Muscle layer of colon (tissue), 2 donors: ENCODE measurements at regions not wholly inside any gene's neighbourhood (a gene's known extent, or its start where the extent isn't known, plus 50 kb on each side); places are given as distances from the start of the nearest gene placed in this dataset.

Source experiments
- H3K27ac ChIP-seq: one replicate; pipeline ENCODE4 v1.7.0; 2013; ENCODE audit warnings: low read depth, mild to moderate bottlenecking, low read length, moderate library complexity
- H3K27me3 ChIP-seq, 2 donors: one replicate each; pipeline ENCODE4 v1.7.0; 2013; ENCODE audit warnings: low read length in 2 of 2, mild to moderate bottlenecking in 2 of 2; ENCODE audit not compliant: insufficient read depth in 2 of 2, control insufficient read depth in 1 of 2
- H3K36me3 ChIP-seq: one replicate; pipeline ENCODE4 v1.7.0; 2013; ENCODE audit warnings: mild to moderate bottlenecking, low read length; ENCODE audit not compliant: insufficient read depth
- H3K4me1 ChIP-seq: one replicate; pipeline ENCODE4 v1.7.0; 2013; ENCODE audit warnings: mild to moderate bottlenecking, low read length; ENCODE audit not compliant: insufficient read depth
- H3K4me3 ChIP-seq, 2 donors: one replicate each; pipeline ENCODE4 v1.7.0; 2013; ENCODE audit warnings: low read length in 2 of 2, low read depth in 1 of 2, mild to moderate bottlenecking in 1 of 2, moderate library complexity in 1 of 2
- H3K9ac ChIP-seq: one replicate; pipeline ENCODE4 v1.7.0; 2013; ENCODE audit warnings: low read length
- H3K9me3 ChIP-seq: one replicate; pipeline ENCODE4 v1.7.0; 2013; ENCODE audit warnings: mild to moderate bottlenecking, low read length
- donor health status: abdominal sarcoma.
- donor health status: Adenocarcinoma of cecum.

DNA sequence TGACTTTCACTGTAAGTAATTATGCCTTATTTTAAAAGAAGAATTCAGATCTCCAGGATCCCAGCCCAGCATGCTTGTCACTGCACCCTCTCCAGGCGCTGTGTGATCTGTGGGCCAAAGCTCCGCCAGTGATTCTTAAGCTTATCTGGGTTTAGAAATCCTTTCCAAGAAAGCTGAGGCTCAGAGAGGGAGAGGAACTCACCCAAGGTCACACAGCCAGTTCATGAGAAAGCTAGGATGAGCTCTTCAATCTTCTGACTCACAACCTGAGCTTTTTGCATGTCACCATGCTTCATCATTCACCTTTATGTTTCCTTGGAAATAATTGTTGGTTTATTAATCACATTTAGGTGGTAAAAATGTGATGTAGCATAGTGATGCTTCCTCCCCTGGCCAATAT is 136.6 kb upstream of the HAND1 start:
- H3K36me3 ChIP-seq, result no peaks in the 10 kb centered on the region
- no peaks in the 10 kb centered on the region for H3K9me3 ChIP-seq
- H3K27ac ChIP-seq, result no peak overlapping the region
- H3K4me1 ChIP-seq, result no peaks in the 10 kb centered on the region
- no peak overlapping the region for H3K4me3 ChIP-seq
- no peak overlapping the region for H3K9ac ChIP-seq
- peaks cover 0 to 13% of the 10 kb centered on the region in 2 donors for H3K27me3 ChIP-seq

DNA sequence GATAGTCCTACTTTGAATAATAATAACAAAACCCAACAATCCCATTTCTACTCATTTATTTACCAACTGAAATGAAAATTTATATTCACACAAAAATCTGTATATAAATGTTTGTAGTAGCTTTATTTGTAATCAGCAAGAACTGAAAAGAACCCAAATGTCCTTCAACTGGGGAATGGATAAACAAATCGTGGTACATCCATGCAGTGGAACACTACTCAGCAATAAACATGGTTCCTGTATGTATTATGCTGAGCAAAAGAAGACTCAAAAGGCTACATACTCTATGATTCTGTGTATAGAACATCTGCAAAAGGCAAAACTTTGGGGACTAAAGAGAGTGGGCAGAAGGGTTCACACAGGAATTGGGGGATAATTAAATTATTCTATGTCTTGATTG is 136.1 kb upstream of the HAND1 start:
- Histone ChIP-seq H3K27me3 (peaks cover 0 to 13% of the 10 kb centered on the region in 2 donors), H3K4me3 (no peak overlapping the region), H3K9ac (no peak overlapping the region), H3K27ac (no peak overlapping the region), H3K9me3 (no peaks in the 10 kb centered on the region), H3K36me3 (no peaks in the 10 kb centered on the region), H3K4me1 (no peaks in the 10 kb centered on the region)

DNA sequence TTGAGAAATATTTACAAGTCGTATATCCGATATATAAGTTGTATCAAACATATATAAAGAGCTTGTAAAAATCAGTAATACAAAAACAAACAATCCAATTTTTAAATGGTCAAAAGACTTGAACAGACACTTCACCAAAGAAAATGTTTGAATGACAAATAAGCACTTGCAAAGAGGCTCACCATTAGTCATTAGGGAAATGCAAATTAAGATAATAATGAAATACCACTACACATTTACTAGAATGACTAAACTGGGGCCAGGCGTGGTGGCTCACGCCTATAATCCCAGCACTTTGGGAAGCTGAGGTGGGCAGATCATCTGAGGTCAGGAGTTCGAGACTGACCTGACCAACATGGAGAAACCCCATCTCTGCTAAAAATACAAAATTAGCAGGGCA is 134.6 kb upstream of the HAND1 start:
- H3K27ac ChIP-seq, result no peak overlapping the region
- H3K36me3 ChIP-seq, result no peaks in the 10 kb centered on the region
- no peak overlapping the region for H3K9ac ChIP-seq
- H3K4me1 ChIP-seq, result peaks cover 3% of the 10 kb centered on the region
- no peaks in the 10 kb centered on the region for H3K9me3 ChIP-seq
- peaks cover 0 to 13% of the 10 kb centered on the region in 2 donors for H3K27me3 ChIP-seq
- no peak overlapping the region for H3K4me3 ChIP-seq

DNA sequence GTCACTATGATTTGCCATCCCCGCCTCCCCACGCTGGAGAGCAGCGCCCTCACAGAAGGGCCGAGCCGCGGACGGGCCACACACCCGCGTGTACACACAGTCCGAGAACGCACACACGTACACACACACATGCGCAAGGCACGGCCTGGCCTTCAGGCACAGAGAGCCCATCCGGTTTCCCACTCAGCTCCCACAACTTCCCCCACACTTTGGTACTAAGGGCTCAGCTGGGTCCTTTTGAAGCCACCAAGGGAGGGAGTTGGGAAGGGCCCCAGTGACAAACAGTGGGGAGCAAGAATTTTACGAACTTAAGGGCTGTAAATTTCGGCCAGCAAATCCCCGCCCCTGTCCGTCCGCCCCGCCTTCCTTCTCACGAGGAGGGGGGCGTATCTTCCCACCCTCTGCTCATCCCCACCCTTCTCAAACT is 133.3 kb upstream of the HAND1 start:
- H3K27ac ChIP-seq, result no peak overlapping the region
- no peak overlapping the region for H3K4me3 ChIP-seq
- H3K27me3 ChIP-seq, result peaks cover 0 to 13% of the 10 kb centered on the region in 2 donors
- peaks cover 16% of the 10 kb centered on the region for H3K4me1 ChIP-seq
- H3K9me3 ChIP-seq, result no peaks in the 10 kb centered on the region
- no peak overlapping the region for H3K9ac ChIP-seq
- no peaks in the 10 kb centered on the region for H3K36me3 ChIP-seq

DNA sequence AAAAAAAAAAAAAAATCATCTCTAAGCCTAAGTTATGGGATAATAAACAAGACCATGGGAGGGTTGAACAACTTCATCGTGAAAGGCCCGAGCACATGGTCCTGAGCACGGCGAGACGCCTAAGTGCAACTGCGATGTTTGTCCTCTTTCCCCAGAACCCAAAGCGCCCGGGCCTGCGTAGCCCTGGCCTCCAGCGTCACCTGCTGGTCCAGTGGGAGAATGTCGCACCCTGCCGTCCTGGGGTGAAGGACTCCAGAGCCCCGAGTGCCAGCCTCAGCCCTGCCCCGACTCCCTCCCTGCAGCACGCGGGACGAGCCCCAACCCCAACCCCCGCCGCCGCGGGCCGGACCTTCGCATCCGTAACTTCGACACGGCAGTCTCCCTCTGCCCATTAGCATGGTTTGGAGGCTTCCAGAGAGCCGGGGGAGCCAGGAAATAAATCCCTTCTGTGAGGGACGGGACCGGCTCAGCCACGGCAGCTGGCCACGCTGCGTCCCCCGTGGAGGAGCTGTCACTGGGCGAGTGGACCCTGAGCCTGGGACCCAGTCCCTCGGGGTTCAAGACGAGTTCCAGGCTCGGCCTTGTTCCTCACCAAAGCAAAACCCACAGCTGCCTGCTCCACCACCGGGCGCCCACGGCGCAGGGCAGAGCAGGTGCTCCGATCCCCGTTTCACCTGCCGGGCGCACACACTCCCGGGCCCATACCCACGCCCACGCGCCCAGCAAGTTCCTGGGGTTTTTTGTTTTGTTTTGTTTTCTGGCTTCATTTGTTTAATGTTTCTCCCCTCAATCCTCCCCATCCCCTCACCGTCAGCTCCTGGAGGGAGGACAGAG is 132.5 kb upstream of the HAND1 start:
- peak overlapping the region; percentile 42 for H3K27ac ChIP-seq
- H3K36me3 ChIP-seq, result no peaks in the 10 kb centered on the region
- H3K4me1 ChIP-seq, result peaks cover 18% of the 10 kb centered on the region
- peak overlapping the region; percentile 52 to 62 for H3K4me3 ChIP-seq
- H3K9ac ChIP-seq, result no peak overlapping the region
- H3K9me3 ChIP-seq, result no peaks in the 10 kb centered on the region
- peaks cover 0 to 13% of the 10 kb centered on the region in 2 donors for H3K27me3 ChIP-seq

DNA sequence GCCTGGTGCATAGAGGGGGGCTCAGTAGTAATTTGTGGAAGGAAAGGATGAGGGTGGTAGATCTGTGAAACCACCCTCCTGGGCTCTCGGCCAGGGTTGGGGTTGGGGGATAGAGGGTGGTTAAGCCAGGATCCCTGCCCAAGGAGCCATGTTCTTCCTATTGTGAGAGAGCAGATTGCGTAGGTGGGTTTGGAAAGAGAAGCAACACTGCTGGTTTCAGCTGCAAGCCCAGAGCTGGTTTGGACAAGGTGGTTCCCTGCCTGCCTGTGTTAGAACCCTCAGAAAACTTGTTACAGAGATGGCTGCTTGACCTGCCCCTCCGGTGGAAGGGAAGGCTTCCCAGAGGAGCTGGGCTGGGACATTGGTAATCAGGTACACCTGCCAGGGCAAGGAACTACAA is 131.2 kb upstream of the HAND1 start:
- Histone ChIP-seq H3K4me3 (no peak overlapping the region), H3K27me3 (peaks cover 0 to 13% of the 10 kb centered on the region in 2 donors), H3K9ac (no peak overlapping the region), H3K27ac (no peak overlapping the region), H3K9me3 (no peaks in the 10 kb centered on the region), H3K36me3 (no peaks in the 10 kb centered on the region), H3K4me1 (peaks cover 27% of the 10 kb centered on the region)

DNA sequence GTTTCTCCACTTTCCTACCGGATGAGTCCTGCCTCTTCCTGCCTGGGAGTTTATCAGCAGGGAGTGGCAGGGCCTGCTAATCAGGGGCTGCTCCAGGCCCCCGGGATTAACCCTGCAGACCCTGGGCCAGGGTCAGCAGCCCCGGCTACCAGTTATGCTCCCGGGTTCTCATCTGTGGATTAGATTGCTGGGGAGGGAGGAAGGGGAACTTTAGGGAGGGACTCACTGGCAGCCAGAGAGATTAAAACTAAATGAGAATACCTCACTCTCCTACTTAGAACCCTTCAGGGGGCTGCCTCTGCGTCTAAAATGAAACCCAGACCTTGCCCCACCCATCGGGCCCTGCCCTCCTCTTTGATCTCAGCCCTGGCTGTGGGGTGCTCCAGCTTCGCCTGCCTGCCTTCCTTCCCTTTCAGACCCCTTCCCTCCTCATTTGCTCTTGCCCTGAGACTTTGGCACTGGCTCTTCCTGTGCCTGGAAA is 130.5 kb upstream of the HAND1 start:
- H3K27me3 ChIP-seq, result peaks cover 0 to 12% of the 10 kb centered on the region in 2 donors
- no peaks in the 10 kb centered on the region for H3K9me3 ChIP-seq
- H3K27ac ChIP-seq, result no peak overlapping the region
- H3K4me1 ChIP-seq, result peaks cover 34% of the 10 kb centered on the region
- H3K36me3 ChIP-seq, result no peaks in the 10 kb centered on the region
- no peak overlapping the region for H3K9ac ChIP-seq
- no peak overlapping the region for H3K4me3 ChIP-seq

DNA sequence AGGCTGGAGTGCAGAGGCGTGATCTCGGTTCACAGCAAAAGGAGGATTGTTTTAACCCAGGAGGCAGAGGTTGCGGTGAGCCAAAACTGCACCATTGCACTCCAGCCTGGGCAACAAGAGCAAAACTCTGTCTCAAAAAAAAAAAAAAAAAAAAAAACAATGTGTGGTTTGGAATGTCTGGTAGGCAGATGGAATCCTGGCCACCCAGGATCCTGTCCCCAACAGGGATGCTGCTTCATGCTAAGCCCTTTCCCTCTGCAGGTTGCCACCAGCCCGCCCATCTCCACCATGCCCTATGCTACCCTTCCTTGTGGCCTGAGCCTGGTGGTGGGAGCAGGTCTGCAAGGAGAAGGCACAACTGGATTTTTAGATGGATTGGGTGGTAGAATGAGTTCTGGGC is 129.7 kb upstream of the HAND1 start:
- Histone ChIP-seq H3K4me3 (no peak overlapping the region), H3K27ac (no peak overlapping the region), H3K27me3 (peaks cover 0 to 8% of the 10 kb centered on the region in 2 donors), H3K36me3 (no peaks in the 10 kb centered on the region), H3K9ac (no peak overlapping the region), H3K4me1 (peaks cover 34% of the 10 kb centered on the region), H3K9me3 (no peaks in the 10 kb centered on the region)

DNA sequence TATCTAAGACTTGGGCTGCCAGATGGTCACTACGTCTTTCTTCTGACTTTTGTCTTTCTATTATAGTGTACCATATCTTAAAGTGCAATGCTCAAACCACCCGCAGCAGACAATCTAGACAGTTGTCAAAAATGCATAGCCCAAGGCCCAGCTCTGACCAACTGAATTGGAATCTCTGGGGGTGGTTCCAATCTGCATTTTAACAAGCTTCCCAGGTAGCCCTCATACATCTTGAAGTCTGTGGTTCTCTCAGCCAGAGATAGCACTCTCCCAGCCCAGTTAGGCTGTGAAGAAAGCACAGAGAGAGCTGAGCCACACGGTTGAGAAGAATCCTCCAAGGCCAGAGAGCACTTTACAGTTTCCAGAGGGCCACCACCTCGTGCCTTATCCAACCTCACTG is 128.2 kb upstream of the HAND1 start:
- Histone ChIP-seq H3K4me3 (no peak overlapping the region), H3K36me3 (no peaks in the 10 kb centered on the region), H3K4me1 (peaks cover 34% of the 10 kb centered on the region), H3K27ac (no peak overlapping the region), H3K9ac (no peak overlapping the region), H3K27me3 (peaks cover 0 to 8% of the 10 kb centered on the region in 2 donors), H3K9me3 (no peaks in the 10 kb centered on the region)

DNA sequence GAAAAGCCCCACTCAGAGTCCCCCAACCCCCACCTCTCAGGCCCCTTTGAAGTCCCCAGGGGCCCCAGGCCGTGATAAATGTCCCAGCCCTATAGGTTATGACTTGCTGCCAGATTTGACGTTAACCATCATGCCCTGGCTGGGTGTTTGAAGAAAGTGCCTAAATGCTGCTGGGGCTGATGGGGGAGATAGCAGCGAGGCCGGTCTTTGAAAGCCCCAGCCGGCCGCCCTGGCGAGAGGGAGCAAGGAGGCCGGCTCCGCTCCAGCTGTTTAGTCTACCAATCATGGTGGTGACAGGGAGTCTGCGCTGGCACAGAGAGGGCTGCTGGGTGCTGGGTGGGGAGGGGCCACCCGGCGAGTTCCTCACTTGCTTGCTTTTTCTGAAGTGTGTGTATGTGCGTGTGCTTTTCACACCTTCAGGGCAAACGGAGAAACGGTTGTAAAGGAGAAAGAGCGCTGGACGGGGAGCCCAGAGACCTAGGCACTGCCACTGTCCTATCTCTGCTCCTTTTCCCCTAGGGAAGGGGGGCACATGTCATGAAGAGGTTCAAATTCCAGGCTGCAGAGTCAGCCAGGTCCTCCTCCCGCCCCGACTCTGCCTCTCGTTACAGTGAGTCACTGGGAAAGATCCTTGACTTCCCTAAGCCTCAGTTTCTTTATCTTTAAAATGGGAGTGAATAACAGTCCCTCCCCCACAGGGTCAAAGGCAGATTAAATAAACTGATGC is 126.1 kb upstream of the HAND1 start:
- Histone ChIP-seq H3K27ac (peak overlapping the region; percentile 66), H3K9me3 (no peaks in the 10 kb centered on the region), H3K4me3 (peak overlapping the region; percentile 20 to 21), H3K9ac (no peak overlapping the region), H3K27me3 (no peaks in the 10 kb centered on the region), H3K4me1 (peaks cover 34% of the 10 kb centered on the region), H3K36me3 (no peaks in the 10 kb centered on the region)

DNA sequence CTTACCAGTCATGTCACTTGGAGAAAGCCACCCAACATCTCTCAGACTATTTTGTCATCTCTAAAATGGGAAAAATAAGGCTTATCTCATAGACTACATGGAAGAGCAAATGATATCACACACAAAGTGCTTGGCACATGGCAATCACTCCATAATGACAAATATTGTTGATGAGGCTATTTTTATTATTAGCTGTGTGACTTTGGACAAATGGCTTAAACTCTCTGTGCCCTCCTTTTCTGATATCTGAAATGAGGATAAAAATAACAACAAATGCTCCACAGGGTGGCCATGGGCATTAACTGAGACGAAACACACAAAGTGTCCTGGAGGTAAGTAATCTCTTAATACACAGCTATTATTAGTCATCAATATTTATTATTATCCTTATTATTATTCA is 125.5 kb upstream of the HAND1 start:
- no peak overlapping the region for H3K9ac ChIP-seq
- H3K27me3 ChIP-seq, result no peaks in the 10 kb centered on the region
- no peaks in the 10 kb centered on the region for H3K36me3 ChIP-seq
- peak overlapping the region; percentile 66 for H3K27ac ChIP-seq
- no peak overlapping the region for H3K4me3 ChIP-seq
- peaks cover 34% of the 10 kb centered on the region for H3K4me1 ChIP-seq
- no peaks in the 10 kb centered on the region for H3K9me3 ChIP-seq
